ENCODE measurements at regions not wholly inside any gene's neighbourhood (a gene's known extent, or its start where the extent isn't known, plus 50 kb on each side); places are given as distances from the start of the nearest gene placed in this dataset.

DNA sequence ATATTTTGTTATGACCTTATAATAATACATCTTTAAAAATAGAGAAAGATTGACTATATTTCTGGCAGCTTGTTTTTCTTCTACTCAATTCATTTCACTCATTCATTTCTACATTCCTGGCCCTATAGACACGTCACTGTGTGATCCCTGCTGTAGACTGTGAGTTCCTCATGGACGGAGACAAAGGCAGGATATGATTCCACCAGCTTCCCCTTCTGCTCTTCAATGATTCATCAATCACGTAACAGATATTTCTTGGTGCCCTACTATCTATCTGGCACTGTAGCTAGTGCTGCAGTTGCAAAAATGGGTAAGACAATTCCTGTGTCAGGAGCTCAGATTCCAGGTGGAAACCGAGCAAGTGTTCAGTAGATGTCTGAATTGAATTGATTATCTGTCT, 415.0 kb downstream of the SFMBT2 start:
- H3K4me1 Mint-ChIP-seq = peaks cover 15% of the 10 kb centered on the region
- H3K4me3 Mint-ChIP-seq = no peak overlapping the region
- peaks cover 4% of the 10 kb centered on the region for H3K9me3 Mint-ChIP-seq
- no peak for TF ChIP-seq EZH2 (IDR thresholded peaks at IDR 0.05)
- TF ChIP-seq, protein P1, sequence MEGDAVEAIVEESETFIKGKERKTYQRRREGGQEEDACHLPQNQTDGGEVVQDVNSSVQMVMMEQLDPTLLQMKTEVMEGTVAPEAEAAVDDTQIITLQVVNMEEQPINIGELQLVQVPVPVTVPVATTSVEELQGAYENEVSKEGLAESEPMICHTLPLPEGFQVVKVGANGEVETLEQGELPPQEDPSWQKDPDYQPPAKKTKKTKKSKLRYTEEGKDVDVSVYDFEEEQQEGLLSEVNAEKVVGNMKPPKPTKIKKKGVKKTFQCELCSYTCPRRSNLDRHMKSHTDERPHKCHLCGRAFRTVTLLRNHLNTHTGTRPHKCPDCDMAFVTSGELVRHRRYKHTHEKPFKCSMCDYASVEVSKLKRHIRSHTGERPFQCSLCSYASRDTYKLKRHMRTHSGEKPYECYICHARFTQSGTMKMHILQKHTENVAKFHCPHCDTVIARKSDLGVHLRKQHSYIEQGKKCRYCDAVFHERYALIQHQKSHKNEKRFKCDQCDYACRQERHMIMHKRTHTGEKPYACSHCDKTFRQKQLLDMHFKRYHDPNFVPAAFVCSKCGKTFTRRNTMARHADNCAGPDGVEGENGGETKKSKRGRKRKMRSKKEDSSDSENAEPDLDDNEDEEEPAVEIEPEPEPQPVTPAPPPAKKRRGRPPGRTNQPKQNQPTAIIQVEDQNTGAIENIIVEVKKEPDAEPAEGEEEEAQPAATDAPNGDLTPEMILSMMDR (IDR thresholded peaks at IDR 0.05) = no peak
- TF ChIP-seq EZH2phosphoT487 (IDR thresholded peaks at IDR 0.05) = no peak
- H3K27ac Mint-ChIP-seq = no peak overlapping the region
- H3K9ac ChIP-seq = no peak overlapping the region
- H3K4me3 ChIP-seq = no peak overlapping the region
- no peaks in the 10 kb centered on the region for H3K9me3 ChIP-seq (ENCODE audit: low read depth)
- H3K36me3 Mint-ChIP-seq = no peaks in the 10 kb centered on the region
- H3F3A ChIP-seq (ENCODE audit: low read depth) = no peaks in the 10 kb centered on the region
- DNase-seq (ENCODE audit: low spot score) = no peak
- H4K20me1 ChIP-seq (ENCODE audit: low read depth) = no peaks in the 10 kb centered on the region
- H3K27me3 Mint-ChIP-seq (ENCODE audit: insufficient read depth, low read depth) = peaks cover 3% of the 10 kb centered on the region
- H3K27me3 ChIP-seq = no peaks in the 10 kb centered on the region
- H3K79me2 ChIP-seq (ENCODE audit: low read depth) = no peaks in the 10 kb centered on the region
- H3K4me2 ChIP-seq = no peak overlapping the region
- no peaks in the 10 kb centered on the region for H3K4me1 ChIP-seq
- H3K27ac ChIP-seq = no peak overlapping the region
- H2AFZ ChIP-seq (replicated peaks) = no peak overlapping the region
- H3K36me3 ChIP-seq = no peaks in the 10 kb centered on the region

DNA sequence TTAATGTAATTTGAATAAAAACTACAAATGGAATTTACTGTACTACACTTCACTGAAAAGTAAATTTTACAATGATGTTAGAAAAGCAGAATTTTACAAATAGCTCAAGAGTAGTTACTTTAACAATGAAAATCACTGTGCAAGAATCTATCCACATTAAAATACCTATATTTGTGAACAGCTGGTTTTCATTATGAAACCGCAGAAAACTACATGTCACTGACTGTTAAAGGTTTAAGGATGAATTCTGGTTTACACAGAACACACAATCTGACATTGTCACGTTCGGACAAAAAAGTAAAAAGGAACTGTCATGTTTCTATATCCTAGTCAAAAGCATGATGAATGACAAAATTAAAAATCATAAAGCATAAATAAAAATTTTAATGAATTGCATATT, 415.3 kb upstream of the PRKCQ start:
- Mint-ChIP-seq H3K27me3 (ENCODE audit: insufficient read depth, low read depth) (peaks cover 3% of the 10 kb centered on the region), H3K4me1 (peaks cover 15% of the 10 kb centered on the region), H3K9me3 (peaks cover 4% of the 10 kb centered on the region), H3K36me3 (no peaks in the 10 kb centered on the region), H3K4me3 (no peak overlapping the region), H3K27ac (no peak overlapping the region)
- Histone ChIP-seq H3F3A (ENCODE audit: low read depth) (no peaks in the 10 kb centered on the region), H3K36me3 (no peaks in the 10 kb centered on the region), H3K9me3 (ENCODE audit: low read depth) (no peaks in the 10 kb centered on the region), H3K27me3 (no peaks in the 10 kb centered on the region), H3K4me1 (no peaks in the 10 kb centered on the region), H3K4me2 (no peak overlapping the region), H3K9ac (no peak overlapping the region), H4K20me1 (ENCODE audit: low read depth) (no peaks in the 10 kb centered on the region), H2AFZ (replicated peaks) (no peak overlapping the region), H3K4me3 (no peak overlapping the region), H3K27ac (no peak overlapping the region), H3K79me2 (ENCODE audit: low read depth) (no peaks in the 10 kb centered on the region)
- TF ChIP-seq, protein P1 (IDR thresholded peaks at IDR 0.05) = no peak
- no peak for TF ChIP-seq EZH2phosphoT487 (IDR thresholded peaks at IDR 0.05)
- no peak for TF ChIP-seq EZH2 (IDR thresholded peaks at IDR 0.05)
- no peak for DNase-seq (ENCODE audit: low spot score)

DNA sequence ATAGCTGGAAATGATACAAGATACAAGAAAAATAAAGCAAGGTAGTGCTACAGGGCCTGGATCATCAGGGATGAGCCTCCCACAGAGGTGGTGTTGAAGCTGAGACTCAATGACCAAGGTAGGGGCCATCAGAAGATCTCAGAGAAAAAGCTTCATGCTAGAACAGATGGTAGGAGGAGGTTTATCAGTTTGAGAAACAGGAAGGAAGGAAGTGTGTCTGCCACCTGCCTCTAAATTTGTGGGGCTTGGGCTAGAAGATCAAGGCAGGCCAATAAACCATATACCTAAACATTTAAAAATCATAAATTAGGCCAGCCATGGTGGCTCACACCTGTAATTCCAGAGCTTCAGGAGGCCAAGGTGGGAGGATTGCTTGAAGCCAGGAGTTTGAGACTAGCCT, 410.8 kb upstream of the PRKCQ start:
- TF ChIP-seq EZH2 (IDR thresholded peaks at IDR 0.05) = no peak
- TF ChIP-seq EZH2phosphoT487 (IDR thresholded peaks at IDR 0.05) = no peak
- no peaks in the 10 kb centered on the region for H3K9me3 ChIP-seq (ENCODE audit: low read depth)
- no peaks in the 10 kb centered on the region for H3K36me3 Mint-ChIP-seq
- H3F3A ChIP-seq (ENCODE audit: low read depth) = no peaks in the 10 kb centered on the region
- no peak overlapping the region for H3K4me2 ChIP-seq
- H3K9me3 Mint-ChIP-seq = peaks cover 4% of the 10 kb centered on the region
- H3K27me3 Mint-ChIP-seq (ENCODE audit: insufficient read depth, low read depth) = peaks cover 2% of the 10 kb centered on the region
- no peaks in the 10 kb centered on the region for H3K79me2 ChIP-seq (ENCODE audit: low read depth)
- H3K4me3 ChIP-seq = no peak overlapping the region
- H4K20me1 ChIP-seq (ENCODE audit: low read depth) = no peaks in the 10 kb centered on the region
- H3K4me1 Mint-ChIP-seq = peaks cover 11% of the 10 kb centered on the region
- no peaks in the 10 kb centered on the region for H3K36me3 ChIP-seq
- no peak overlapping the region for H3K27ac ChIP-seq
- H3K27ac Mint-ChIP-seq = no peak overlapping the region
- H3K4me1 ChIP-seq = no peaks in the 10 kb centered on the region
- no peak overlapping the region for H3K9ac ChIP-seq
- DNase-seq (ENCODE audit: low spot score) = no peak
- no peak overlapping the region for H2AFZ ChIP-seq (replicated peaks)
- H3K27me3 ChIP-seq = no peaks in the 10 kb centered on the region
- no peak overlapping the region for H3K4me3 Mint-ChIP-seq

DNA sequence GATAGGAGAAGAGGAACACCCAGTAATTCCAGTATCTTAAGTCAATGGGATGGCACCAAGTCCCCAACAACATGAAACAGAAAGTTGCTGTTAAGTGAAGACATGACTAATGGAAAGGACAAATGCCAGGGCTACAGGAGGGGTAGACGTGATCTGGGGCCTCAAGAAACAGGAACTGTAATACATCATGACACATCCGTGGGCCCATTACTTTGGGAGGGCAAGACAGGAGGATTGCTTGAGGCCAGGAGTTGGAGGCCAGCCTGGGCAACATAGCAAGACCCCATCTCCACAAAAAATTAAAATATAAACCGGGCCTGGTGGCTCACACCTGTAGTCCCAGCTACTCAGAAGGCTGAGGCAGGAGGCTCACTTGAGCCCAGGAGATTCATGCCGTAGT, 408.6 kb upstream of the PRKCQ start:
- Mint-ChIP-seq H3K9me3 (peaks cover 4% of the 10 kb centered on the region), H3K36me3 (no peaks in the 10 kb centered on the region), H3K4me3 (no peak overlapping the region), H3K27ac (no peak overlapping the region), H3K4me1 (peaks cover 9% of the 10 kb centered on the region), H3K27me3 (ENCODE audit: insufficient read depth, low read depth) (peaks cover 2% of the 10 kb centered on the region)
- TF ChIP-seq EZH2phosphoT487 (IDR thresholded peaks at IDR 0.05) (no peak), EZH2 (IDR thresholded peaks at IDR 0.05) (no peak)
- TF ChIP-seq, protein P1 (IDR thresholded peaks at IDR 0.05) = no peak
- Histone ChIP-seq H3K4me3 (no peak overlapping the region), H3K9me3 (ENCODE audit: low read depth) (no peaks in the 10 kb centered on the region), H3K79me2 (ENCODE audit: low read depth) (no peaks in the 10 kb centered on the region), H3K9ac (no peak overlapping the region), H3K4me1 (no peaks in the 10 kb centered on the region), H3K4me2 (no peak overlapping the region), H2AFZ (replicated peaks) (no peak overlapping the region), H3K36me3 (no peaks in the 10 kb centered on the region), H3F3A (ENCODE audit: low read depth) (no peaks in the 10 kb centered on the region), H3K27me3 (no peaks in the 10 kb centered on the region), H4K20me1 (ENCODE audit: low read depth) (no peaks in the 10 kb centered on the region), H3K27ac (no peak overlapping the region)
- DNase-seq (ENCODE audit: low spot score) = no peak

All from neural progenitor cell (in vitro differentiated cells).